ENCODE measurements at regions not wholly inside any gene's neighbourhood (a gene's known extent, or its start where the extent isn't known, plus 50 kb on each side); places are given as distances from the start of the nearest gene placed in this dataset.

DNA sequence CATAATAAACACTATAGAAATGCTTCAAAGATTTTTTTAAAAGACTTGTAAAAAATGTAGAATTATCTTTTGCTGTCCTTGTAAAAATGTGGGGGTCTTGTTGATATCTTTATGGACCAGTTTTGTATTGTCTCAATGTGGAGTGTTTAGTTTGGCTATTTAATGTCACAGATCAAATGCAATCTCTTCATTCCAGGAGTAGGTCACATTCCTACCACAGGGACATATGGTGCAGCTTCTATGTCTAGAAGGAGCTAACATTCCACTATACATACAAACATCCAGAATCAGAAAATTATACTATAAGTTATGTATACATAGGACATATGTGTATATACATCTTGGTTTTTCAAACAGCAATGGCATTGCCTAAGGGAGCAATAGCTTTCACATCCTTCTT is 345.7 kb downstream of the BMP4 start:
- H3K27me3 ChIP-seq (ENCODE audit: control insufficient read depth in 5 of 5, insufficient read depth in 4 of 5, low read length in 5 of 5), result peaks cover 0 to 4% (median 0%) of the 10 kb centered on the region in 5 donors
- no peak overlapping the region for H3K9ac ChIP-seq (ENCODE audit: low read length in 5 of 5)
- no peaks in the 10 kb centered on the region for H3K9me3 ChIP-seq (ENCODE audit: control insufficient read depth in 5 of 5, low read length in 5 of 5)
- H3K27ac ChIP-seq (ENCODE audit: low read depth, low read length), result no peak overlapping the region
- H3K36me3 ChIP-seq (ENCODE audit: control insufficient read depth in 5 of 5, insufficient read depth in 5 of 5, low read length in 5 of 5), result no peaks in the 10 kb centered on the region
- no peak overlapping the region for H3K4me3 ChIP-seq (ENCODE audit: low read depth in 1 of 5, low read length in 5 of 5)
- H3K4me1 ChIP-seq (ENCODE audit: control insufficient read depth in 5 of 5, insufficient read depth in 5 of 5, low read length in 5 of 5), result no peaks in the 10 kb centered on the region

DNA sequence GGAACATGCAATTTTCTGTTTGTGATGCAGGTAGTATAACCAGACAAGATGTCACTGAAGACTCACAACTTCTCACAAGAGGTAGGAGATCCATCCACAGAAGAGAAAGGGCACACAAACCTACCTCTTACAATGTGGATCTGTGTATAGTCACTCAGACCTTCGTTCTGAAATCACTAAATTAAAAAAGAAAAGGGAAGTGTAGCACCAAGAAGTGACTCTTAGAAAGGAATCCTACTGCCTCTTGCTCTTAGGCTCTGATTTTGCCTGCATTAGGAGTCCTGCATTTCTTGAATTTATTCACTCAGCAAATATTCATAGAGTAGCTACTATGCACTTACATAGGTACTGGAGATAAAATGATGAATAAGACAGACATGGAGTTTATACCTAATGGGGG is 347.6 kb downstream of the BMP4 start:
- Histone ChIP-seq H3K4me3 (ENCODE audit: low read depth in 1 of 5, low read length in 5 of 5) (no peak overlapping the region), H3K36me3 (ENCODE audit: control insufficient read depth in 5 of 5, insufficient read depth in 5 of 5, low read length in 5 of 5) (no peaks in the 10 kb centered on the region), H3K27ac (ENCODE audit: low read depth, low read length) (no peak overlapping the region), H3K4me1 (ENCODE audit: control insufficient read depth in 5 of 5, insufficient read depth in 5 of 5, low read length in 5 of 5) (no peaks in the 10 kb centered on the region), H3K9me3 (ENCODE audit: control insufficient read depth in 5 of 5, low read length in 5 of 5) (no peaks in the 10 kb centered on the region), H3K27me3 (ENCODE audit: control insufficient read depth in 5 of 5, insufficient read depth in 4 of 5, low read length in 5 of 5) (peaks cover 0 to 4% (median 0%) of the 10 kb centered on the region in 5 donors), H3K9ac (ENCODE audit: low read length in 5 of 5) (no peak overlapping the region)

GRCh38 chr14:53608369-53608768 is 348.3 kb downstream of the BMP4 start:
- Histone ChIP-seq H3K4me1 (ENCODE audit: control insufficient read depth in 5 of 5, insufficient read depth in 5 of 5, low read length in 5 of 5) (no peaks in the 10 kb centered on the region), H3K36me3 (ENCODE audit: control insufficient read depth in 5 of 5, insufficient read depth in 5 of 5, low read length in 5 of 5) (no peaks in the 10 kb centered on the region), H3K9ac (ENCODE audit: low read length in 5 of 5) (no peak overlapping the region), H3K27me3 (ENCODE audit: control insufficient read depth in 5 of 5, insufficient read depth in 4 of 5, low read length in 5 of 5) (peaks cover 0 to 4% (median 0%) of the 10 kb centered on the region in 5 donors), H3K4me3 (ENCODE audit: low read depth in 1 of 5, low read length in 5 of 5) (no peak overlapping the region), H3K9me3 (ENCODE audit: control insufficient read depth in 5 of 5, low read length in 5 of 5) (no peaks in the 10 kb centered on the region), H3K27ac (ENCODE audit: low read depth, low read length) (no peak overlapping the region)

DNA sequence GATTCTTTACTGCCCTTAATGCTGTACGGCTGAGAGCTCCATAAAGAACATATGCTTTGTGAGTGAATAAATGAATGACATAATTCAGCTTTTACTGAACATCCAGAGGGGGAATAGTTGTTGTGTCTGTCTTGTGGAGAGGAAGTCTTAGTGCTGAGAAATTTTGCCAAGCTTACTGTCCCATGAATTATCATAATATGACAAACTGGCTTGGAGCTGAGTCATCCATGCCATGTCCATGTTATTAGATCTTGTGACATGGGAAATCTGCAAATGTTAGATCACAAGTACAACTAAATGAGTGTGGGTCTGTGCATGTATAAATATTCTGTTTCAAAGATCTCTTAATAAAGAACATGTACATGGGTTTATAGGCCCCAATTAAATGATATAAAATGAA is 350.4 kb downstream of the BMP4 start:
- Histone ChIP-seq H3K4me3 (ENCODE audit: low read depth in 1 of 5, low read length in 5 of 5) (no peak overlapping the region), H3K36me3 (ENCODE audit: control insufficient read depth in 5 of 5, insufficient read depth in 5 of 5, low read length in 5 of 5) (no peaks in the 10 kb centered on the region), H3K27me3 (ENCODE audit: control insufficient read depth in 5 of 5, insufficient read depth in 4 of 5, low read length in 5 of 5) (no peaks in the 10 kb centered on the region), H3K4me1 (ENCODE audit: control insufficient read depth in 5 of 5, insufficient read depth in 5 of 5, low read length in 5 of 5) (no peaks in the 10 kb centered on the region), H3K27ac (ENCODE audit: low read depth, low read length) (no peak overlapping the region), H3K9me3 (ENCODE audit: control insufficient read depth in 5 of 5, low read length in 5 of 5) (no peaks in the 10 kb centered on the region), H3K9ac (ENCODE audit: low read length in 5 of 5) (no peak overlapping the region)

GRCh38 chr14:53605562-53605961 is 351.1 kb downstream of the BMP4 start:
- H3K4me3 ChIP-seq (ENCODE audit: low read depth in 1 of 5, low read length in 5 of 5), result no peak overlapping the region
- H3K9ac ChIP-seq (ENCODE audit: low read length in 5 of 5), result no peak overlapping the region
- H3K4me1 ChIP-seq (ENCODE audit: control insufficient read depth in 5 of 5, insufficient read depth in 5 of 5, low read length in 5 of 5), result no peaks in the 10 kb centered on the region
- H3K36me3 ChIP-seq (ENCODE audit: control insufficient read depth in 5 of 5, insufficient read depth in 5 of 5, low read length in 5 of 5), result no peaks in the 10 kb centered on the region
- no peak overlapping the region for H3K27ac ChIP-seq (ENCODE audit: low read depth, low read length)
- H3K27me3 ChIP-seq (ENCODE audit: control insufficient read depth in 5 of 5, insufficient read depth in 4 of 5, low read length in 5 of 5), result no peaks in the 10 kb centered on the region
- H3K9me3 ChIP-seq (ENCODE audit: control insufficient read depth in 5 of 5, low read length in 5 of 5), result no peaks in the 10 kb centered on the region

GRCh38 chr14:53603994-53604393 is 352.6 kb downstream of the BMP4 start:
- Histone ChIP-seq H3K9ac (ENCODE audit: low read length in 5 of 5) (no peak overlapping the region), H3K4me1 (ENCODE audit: control insufficient read depth in 5 of 5, insufficient read depth in 5 of 5, low read length in 5 of 5) (peaks cover 0 to 6% (median 0%) of the 10 kb centered on the region in 5 donors), H3K9me3 (ENCODE audit: control insufficient read depth in 5 of 5, low read length in 5 of 5) (no peaks in the 10 kb centered on the region), H3K27ac (ENCODE audit: low read depth, low read length) (no peak overlapping the region), H3K36me3 (ENCODE audit: control insufficient read depth in 5 of 5, insufficient read depth in 5 of 5, low read length in 5 of 5) (no peaks in the 10 kb centered on the region), H3K27me3 (ENCODE audit: control insufficient read depth in 5 of 5, insufficient read depth in 4 of 5, low read length in 5 of 5) (no peaks in the 10 kb centered on the region), H3K4me3 (ENCODE audit: low read depth in 1 of 5, low read length in 5 of 5) (no peak overlapping the region)

DNA sequence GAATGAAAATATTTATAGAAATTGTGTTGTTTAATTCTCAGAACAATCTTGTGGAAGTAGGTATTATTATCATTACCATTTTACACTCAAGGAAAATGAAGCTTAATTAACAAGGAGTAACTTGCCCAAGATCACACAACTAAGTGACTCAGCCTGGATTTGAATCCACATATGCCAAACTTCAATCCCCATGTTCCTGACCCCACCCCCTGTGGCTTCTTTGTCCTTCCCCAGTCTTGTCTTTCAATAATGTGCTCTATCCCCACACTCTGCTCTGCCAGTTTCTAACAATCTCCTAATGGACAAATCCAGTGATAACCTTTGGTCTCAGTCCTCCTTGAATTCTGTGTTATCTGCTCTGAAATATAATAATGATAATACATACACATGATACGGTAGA is 355.2 kb downstream of the BMP4 start:
- Histone ChIP-seq H3K4me3 (ENCODE audit: low read depth in 1 of 5, low read length in 5 of 5) (no peak overlapping the region), H3K4me1 (ENCODE audit: control insufficient read depth in 5 of 5, insufficient read depth in 5 of 5, low read length in 5 of 5) (peaks cover 0 to 11% (median 0%) of the 10 kb centered on the region in 5 donors), H3K27me3 (ENCODE audit: control insufficient read depth in 5 of 5, insufficient read depth in 4 of 5, low read length in 5 of 5) (no peaks in the 10 kb centered on the region), H3K27ac (ENCODE audit: low read depth, low read length) (no peak overlapping the region), H3K36me3 (ENCODE audit: control insufficient read depth in 5 of 5, insufficient read depth in 5 of 5, low read length in 5 of 5) (no peaks in the 10 kb centered on the region), H3K9me3 (ENCODE audit: control insufficient read depth in 5 of 5, low read length in 5 of 5) (no peaks in the 10 kb centered on the region), H3K9ac (ENCODE audit: low read length in 5 of 5) (no peak overlapping the region)

GRCh38 chr14:53599221-53599945 is 357.2 kb downstream of the BMP4 start:
- peaks cover 0 to 2% (median 0%) of the 10 kb centered on the region in 5 donors for H3K9me3 ChIP-seq (ENCODE audit: control insufficient read depth in 5 of 5, low read length in 5 of 5)
- no peaks in the 10 kb centered on the region for H3K27me3 ChIP-seq (ENCODE audit: control insufficient read depth in 5 of 5, insufficient read depth in 4 of 5, low read length in 5 of 5)
- H3K9ac ChIP-seq (ENCODE audit: low read length in 5 of 5), result no peak overlapping the region
- peaks cover 0 to 15% (median 0%) of the 10 kb centered on the region in 5 donors for H3K4me1 ChIP-seq (ENCODE audit: control insufficient read depth in 5 of 5, insufficient read depth in 5 of 5, low read length in 5 of 5)
- H3K4me3 ChIP-seq (ENCODE audit: low read depth in 1 of 5, low read length in 5 of 5), result no peak overlapping the region
- H3K36me3 ChIP-seq (ENCODE audit: control insufficient read depth in 5 of 5, insufficient read depth in 5 of 5, low read length in 5 of 5), result no peaks in the 10 kb centered on the region
- no peak overlapping the region for H3K27ac ChIP-seq (ENCODE audit: low read depth, low read length)

- H3K9ac ChIP-seq (ENCODE audit: low read length in 5 of 5), result no peak overlapping the region
- H3K27me3 ChIP-seq (ENCODE audit: control insufficient read depth in 5 of 5, insufficient read depth in 4 of 5, low read length in 5 of 5), result no peaks in the 10 kb centered on the region
- H3K4me3 ChIP-seq (ENCODE audit: low read depth in 1 of 5, low read length in 5 of 5), result no peak overlapping the region
- H3K9me3 ChIP-seq (ENCODE audit: control insufficient read depth in 5 of 5, low read length in 5 of 5), result peaks cover 0 to 2% (median 0%) of the 10 kb centered on the region in 5 donors
- no peak overlapping the region for H3K27ac ChIP-seq (ENCODE audit: low read depth, low read length)
- no peaks in the 10 kb centered on the region for H3K36me3 ChIP-seq (ENCODE audit: control insufficient read depth in 5 of 5, insufficient read depth in 5 of 5, low read length in 5 of 5)
- peaks cover 0 to 15% (median 0%) of the 10 kb centered on the region in 5 donors for H3K4me1 ChIP-seq (ENCODE audit: control insufficient read depth in 5 of 5, insufficient read depth in 5 of 5, low read length in 5 of 5)
Observed at GRCh38 chr14:53596853-53597525, 359.6 kb downstream of the BMP4 start.

- H3K36me3 ChIP-seq (ENCODE audit: control insufficient read depth in 5 of 5, insufficient read depth in 5 of 5, low read length in 5 of 5), result no peaks in the 10 kb centered on the region
- H3K4me3 ChIP-seq (ENCODE audit: low read depth in 1 of 5, low read length in 5 of 5), result no peak overlapping the region
- peaks cover 0 to 8% (median 0%) of the 10 kb centered on the region in 5 donors for H3K4me1 ChIP-seq (ENCODE audit: control insufficient read depth in 5 of 5, insufficient read depth in 5 of 5, low read length in 5 of 5)
- H3K9ac ChIP-seq (ENCODE audit: low read length in 5 of 5), result no peak overlapping the region
- no peaks in the 10 kb centered on the region for H3K27me3 ChIP-seq (ENCODE audit: control insufficient read depth in 5 of 5, insufficient read depth in 4 of 5, low read length in 5 of 5)
- no peak overlapping the region for H3K27ac ChIP-seq (ENCODE audit: low read depth, low read length)
- H3K9me3 ChIP-seq (ENCODE audit: control insufficient read depth in 5 of 5, low read length in 5 of 5), result peaks cover 0 to 2% (median 0%) of the 10 kb centered on the region in 5 donors
Observed at GRCh38 chr14:53591816-53592215, 364.8 kb downstream of the BMP4 start.

All from subcutaneous abdominal adipose tissue (tissue), 5 donors.